Adrenal gland (tissue), 9 donors: ENCODE measurements at regions not wholly inside any gene's neighbourhood (a gene's known extent, or its start where the extent isn't known, plus 50 kb on each side); places are given as distances from the start of the nearest gene placed in this dataset.
A peak's percentile ranks its signal among the peaks of the same experiment; 100 is the strongest.

ENCODE experiments used
- DNase-seq, 7 donors: peaks; one replicate each; pipeline ENCODE4 v3.0.0-alpha.2; 2019 to 2020
- H3K27ac ChIP-seq, 5 donors: fragments of 200-600 bp; sonication (generic) in 4 of 5; 1 replicate in 3 of 5; 2 replicates in 2 of 5; pipeline versions ENCODE4 v1.5.1 to v1.8.0; 2016 to 2020; ENCODE audit warnings: mild to moderate bottlenecking in 1 of 5
- H3K27me3 ChIP-seq: fragments of 200-600 bp; 2 replicates; pipeline ENCODE4 v1.8.0; 2021
- H3K36me3 ChIP-seq, 2 donors: fragments of 200-600 bp; replicated peaks in 1 of 2; 1 replicate in 1 of 2; 2 replicates in 1 of 2; pipeline versions ENCODE4 v1.5.1 to v1.8.0; 2018 to 2022
- H3K4me1 ChIP-seq, 2 donors: fragments of 200-600 bp; replicated peaks in 1 of 2; 1 replicate in 1 of 2; 2 replicates in 1 of 2; pipeline versions ENCODE4 v1.5.1 to v1.8.0; 2018 to 2021
- H3K4me3 ChIP-seq, 4 donors: fragments of 200-600 bp; sonication (generic) in 3 of 4; one replicate each; pipeline ENCODE4 v1.5.1; 2016 to 2018
- H3K9me3 ChIP-seq, 3 donors: fragments of 200-600 bp; sonication (generic) in 1 of 3; replicated peaks in 1 of 3; 1 replicate in 2 of 3; 2 replicates in 1 of 3; pipeline versions ENCODE4 v1.5.1 to v1.8.0; 2016 to 2021
- CTCF ChIP-seq, 6 experiments: fragments of 450-650 bp in 4 of 6; fragments of 200-600 bp in 2 of 6; sonication (generic) in 1 of 6; IDR thresholded peaks; 1 replicate in 5 of 6; 2 replicates in 1 of 6; pipeline versions ENCODE4 v1.5.1 to v1.8.0; 2016 to 2021; ENCODE audit warnings: antibody characterized with exemption in 6 of 6, mild to moderate bottlenecking in 2 of 6, moderate library complexity in 1 of 6
- POLR2A ChIP-seq, 2 donors: fragments of 450-650 bp; IDR thresholded peaks; one replicate each; pipeline ENCODE4 v1.6.1; 2017; ENCODE audit warnings: antibody characterized with exemption in 2 of 2, mild to moderate bottlenecking in 2 of 2, moderate library complexity in 1 of 2
- WGBS, 4 donors: extraction: QIAGEN DNeasy Blood & Tissue Kit in 2 of 4; methylation state at CpG; one replicate each; pipeline versions ENCODE4 v1.1.5 to v1.1.7; 2013 to 2017; 5-methylcytosine and 5-hydroxymethylcytosine counted together
- intact Hi-C, 2 donors: fragments of 100-400 bp; cut with DNase I; formaldehyde crosslinking; loops; one replicate each; pipeline versions ENCODE4 v1.14.1 to v1.15.0; 2022 to 2023
- donor health status: healthy with polysubstance abuse.
- donor health status: Bipolar disorder and iron deficiency.
- donor health status: DM: yes; HTN: yes; CAD: no.
- donor health status: DM: no; HTN: no; CAD: no.
- donor health status: DM: no; HTN: no; CAD: no.

- no peaks in the 10 kb centered on the region for H3K9me3 ChIP-seq
- WGBS, 4 donors, result 88 to 92% (median 90%) methylated on average over 6 to 12 of the region's 12 CpGs
- intact Hi-C loops, result no loop called here
- no peaks in the 10 kb centered on the region for H3K4me1 ChIP-seq
- H3K27me3 ChIP-seq, result no peaks in the 10 kb centered on the region
- TF ChIP-seq POLR2A (IDR thresholded peaks at IDR 0.05) (no peak), CTCF (IDR thresholded peaks at IDR 0.05) (no peak)
- no peak overlapping the region for H3K27ac ChIP-seq
- no peak overlapping the region for H3K4me3 ChIP-seq
- no peak for DNase-seq
- H3K36me3 ChIP-seq, result peaks cover 0 to 77% of the 10 kb centered on the region in 2 donors
Observed at GRCh38 chr14:101049511-101049910, 146.0 kb upstream of the RTL1 start.

GRCh38 chr14:101049942-101050341, 146.4 kb upstream of the RTL1 start:
- no peak overlapping the region for H3K4me3 ChIP-seq
- no peaks in the 10 kb centered on the region for H3K9me3 ChIP-seq
- H3K27me3 ChIP-seq, result no peaks in the 10 kb centered on the region
- H3K36me3 ChIP-seq, result peaks cover 0 to 77% of the 10 kb centered on the region in 2 donors
- TF ChIP-seq POLR2A (IDR thresholded peaks at IDR 0.05), result no peak
- no peak for TF ChIP-seq CTCF (IDR thresholded peaks at IDR 0.05)
- 54 to 66% (median 55%) methylated on average over 4 to 6 of the region's 6 CpGs for WGBS, 4 donors
- no peaks in the 10 kb centered on the region for H3K4me1 ChIP-seq
- intact Hi-C loops, result no loop called here
- no peak for DNase-seq
- H3K27ac ChIP-seq, result peak overlapping the region in 1 of 5 donors; percentile 8

GRCh38 chr14:101050901-101051490, 147.5 kb upstream of the RTL1 start:
- DNase-seq, result no peak
- Histone ChIP-seq H3K9me3 (no peaks in the 10 kb centered on the region), H3K27me3 (no peaks in the 10 kb centered on the region), H3K36me3 (peaks cover 0 to 77% of the 10 kb centered on the region in 2 donors), H3K27ac (peak overlapping the region in 1 of 5 donors; percentile 8), H3K4me3 (no peak overlapping the region), H3K4me1 (no peaks in the 10 kb centered on the region)
- TF ChIP-seq CTCF (IDR thresholded peaks at IDR 0.05) (no peak), POLR2A (IDR thresholded peaks at IDR 0.05) (no peak)
- WGBS, 4 donors, result 88 to 93% (median 90%) methylated on average over 12 to 17 of the region's 17 CpGs
- intact Hi-C loops, result no loop called here

GRCh38 chr14:101054671-101055070, 151.1 kb upstream of the RTL1 start:
- Histone ChIP-seq H3K9me3 (no peaks in the 10 kb centered on the region), H3K27me3 (no peaks in the 10 kb centered on the region), H3K36me3 (peaks cover 0 to 73% of the 10 kb centered on the region in 2 donors), H3K27ac (no peak overlapping the region), H3K4me3 (no peak overlapping the region), H3K4me1 (no peaks in the 10 kb centered on the region)
- 81 to 97% (median 84%) methylated on average over 5 to 7 of the region's 7 CpGs for WGBS, 4 donors
- DNase-seq, result no peak
- TF ChIP-seq CTCF (IDR thresholded peaks at IDR 0.05) (no peak), POLR2A (IDR thresholded peaks at IDR 0.05) (no peak)
- intact Hi-C loops, result no loop called here
